ENCODE measurements at regions not wholly inside any gene's neighbourhood (a gene's known extent, or its start where the extent isn't known, plus 50 kb on each side); places are given as distances from the start of the nearest gene placed in this dataset.

DNA sequence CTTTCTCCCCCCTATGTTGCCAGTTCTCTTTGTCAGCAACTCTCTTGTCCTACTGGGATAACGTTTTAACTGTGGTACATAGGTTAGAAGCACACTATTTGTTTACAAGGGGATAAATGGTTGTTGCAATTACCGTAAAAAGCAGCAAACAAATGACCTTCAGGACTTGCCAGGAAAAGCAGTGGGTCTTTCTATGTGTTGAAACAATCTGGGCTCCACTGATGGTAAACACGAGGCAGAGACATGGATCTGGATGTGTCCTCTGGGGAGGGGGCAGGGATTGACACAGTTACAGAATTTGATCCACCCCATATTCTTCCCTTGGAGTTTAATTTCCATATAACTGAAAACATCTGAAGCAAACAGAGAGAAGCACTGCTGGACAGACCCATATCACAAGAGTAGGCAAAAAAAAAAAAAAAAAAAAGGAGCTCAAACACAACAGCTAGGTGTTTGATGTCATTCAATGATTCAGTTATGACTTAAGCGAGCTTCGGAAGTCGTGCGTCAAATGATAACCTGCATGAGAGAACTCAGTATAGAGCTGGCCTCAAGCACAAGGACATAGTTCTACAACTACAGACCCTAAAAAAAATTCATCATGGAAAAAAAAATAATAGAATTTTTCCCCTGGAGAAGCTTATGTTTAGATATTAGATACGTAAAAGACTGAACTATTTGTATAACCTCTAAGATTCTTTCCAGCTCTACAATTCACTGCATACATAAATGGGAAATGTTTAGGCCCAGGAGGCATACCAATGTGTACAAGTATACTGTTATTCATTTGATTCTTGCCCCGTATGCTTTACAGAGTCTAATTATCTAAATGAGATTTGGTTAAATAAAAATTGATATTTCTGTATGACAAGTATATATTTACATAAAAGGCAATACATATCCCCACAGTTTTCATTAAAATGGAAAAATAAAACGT is 127.7 kb downstream of the ALDH8A1 start:
- TF ChIP-seq CTCF (IDR thresholded peaks at IDR 0.05), result no peak
- no peak for TF ChIP-seq POLR2A (IDR thresholded peaks at IDR 0.05)
